GM12892 (cell line): ENCODE measurements at regions not wholly inside any gene's neighbourhood (a gene's known extent, or its start where the extent isn't known, plus 50 kb on each side); places are given as distances from the start of the nearest gene placed in this dataset.
"Not testable (repeated sequence)": the region's sequence is repeated elsewhere in the genome, so short reads cannot be mapped to it uniquely, and the experiment has no call there.

ENCODE experiments used
- DNase-seq: peaks from one replicate; pipeline ENCODE4 v3.0.0; 2011; ENCODE audit not compliant: insufficient read length
- FAIRE-seq: peaks from 2 replicates; lab custom pipeline; 2011; peaks lifted over from hg19 to GRCh38; lab: Jason Lieb, UNC
- POLR2A ChIP-seq: IDR thresholded peaks from 2 replicates; pipeline ENCODE4 v1.6.1; 2011; ENCODE audit warnings: low read depth, low read length, control low read depth
- POLR2AphosphoS5 ChIP-seq: IDR thresholded peaks from 2 replicates; pipeline ENCODE4 v1.6.1; 2011; ENCODE audit warnings: low read depth, low read length, control low read depth
- TAF1 ChIP-seq: IDR thresholded peaks from 2 replicates; pipeline ENCODE4 v1.6.1; 2011; ENCODE audit warnings: low read depth, mild to moderate bottlenecking, control low read depth, low read length, borderline replicate concordance

- no peak for TF ChIP-seq POLR2AphosphoS5
- TF ChIP-seq TAF1, result no peak
- TF ChIP-seq POLR2A, result no peak
- no peak for DNase-seq
- FAIRE-seq, result no peak
These were observed 195.7 kb upstream of the TFPI start for GRCh38 chr2:187749804-187750431.

- TF ChIP-seq POLR2AphosphoS5, result no peak
- TF ChIP-seq TAF1, result no peak
- no peak for TF ChIP-seq POLR2A
These were observed 214.8 kb upstream of the TFPI start for GRCh38 chr2:187768995-187769394.

GRCh38 chr2:187769437-187769836 is 215.2 kb upstream of the TFPI start:
- DNase-seq (no peak), FAIRE-seq (no peak)
- no peak for TF ChIP-seq POLR2AphosphoS5
- no peak for TF ChIP-seq TAF1
- TF ChIP-seq POLR2A, result no peak

More at GRCh38 chr2:187768995-187769394, 214.8 kb upstream of the TFPI start:
- no peak for DNase-seq
- no peak for FAIRE-seq

- DNase-seq, result no peak
- no peak for TF ChIP-seq TAF1
- no peak for FAIRE-seq
These were observed 220.4 kb upstream of the TFPI start for GRCh38 chr2:187774551-187775071.

GRCh38 chr2:187775196-187775595 is 221.0 kb upstream of the TFPI start:
- TF ChIP-seq TAF1 (no peak), POLR2AphosphoS5 (no peak), POLR2A (no peak)
- no peak for FAIRE-seq
- DNase-seq, result no peak

GRCh38 chr2:187775651-187776050 is 221.4 kb upstream of the TFPI start:
- TF ChIP-seq TAF1, result no peak
- no peak for TF ChIP-seq POLR2A
- no peak for TF ChIP-seq POLR2AphosphoS5
- DNase-seq (no peak), FAIRE-seq (no peak)

- DNase-seq, result no peak
- TF ChIP-seq TAF1, result no peak
- no peak for TF ChIP-seq POLR2A
- TF ChIP-seq POLR2AphosphoS5, result no peak
- no peak for FAIRE-seq
These were observed 228.1 kb upstream of the TFPI start for GRCh38 chr2:187782301-187782700.

GRCh38 chr2:187783446-187783845 is 229.2 kb upstream of the TFPI start:
- TF ChIP-seq POLR2A, result no peak
- no peak for TF ChIP-seq POLR2AphosphoS5
- TF ChIP-seq TAF1, result no peak
- no peak for DNase-seq
- no peak for FAIRE-seq

- not testable (repeated sequence) for DNase-seq, FAIRE-seq
These were observed 229.9 kb upstream of the TFPI start for GRCh38 chr2:187784138-187784537.

- FAIRE-seq, result no peak
These were observed 245.4 kb upstream of the TFPI start for GRCh38 chr2:187799601-187800000.

GRCh38 chr2:187803816-187804215 is 249.6 kb upstream of the TFPI start:
- TF ChIP-seq POLR2AphosphoS5, result no peak
- TF ChIP-seq TAF1, result no peak
- no peak for TF ChIP-seq POLR2A
- FAIRE-seq (no peak), DNase-seq (no peak)

More at GRCh38 chr2:187799601-187800000, 245.4 kb upstream of the TFPI start:
- no peak for DNase-seq
- TF ChIP-seq POLR2AphosphoS5 (no peak), TAF1 (no peak), POLR2A (no peak)

GRCh38 chr2:187815113-187815512 is 260.9 kb upstream of the TFPI start:
- no peak for DNase-seq
- no peak for TF ChIP-seq TAF1
- no peak for TF ChIP-seq POLR2A
- TF ChIP-seq POLR2AphosphoS5, result no peak
- no peak for FAIRE-seq
